GM12874 (cell line): ENCODE measurements at regions not wholly inside any gene's neighbourhood (a gene's known extent, or its start where the extent isn't known, plus 50 kb on each side); places are given as distances from the start of the nearest gene placed in this dataset.

Experiments
- CTCF ChIP-seq: IDR thresholded peaks from 2 replicates; pipeline ENCODE4 v1.5.1; 2011; ENCODE audit warnings: low read depth, mild to moderate bottlenecking, control low read depth, low read length, moderate library complexity; ENCODE audit not compliant: insufficient read depth

DNA sequence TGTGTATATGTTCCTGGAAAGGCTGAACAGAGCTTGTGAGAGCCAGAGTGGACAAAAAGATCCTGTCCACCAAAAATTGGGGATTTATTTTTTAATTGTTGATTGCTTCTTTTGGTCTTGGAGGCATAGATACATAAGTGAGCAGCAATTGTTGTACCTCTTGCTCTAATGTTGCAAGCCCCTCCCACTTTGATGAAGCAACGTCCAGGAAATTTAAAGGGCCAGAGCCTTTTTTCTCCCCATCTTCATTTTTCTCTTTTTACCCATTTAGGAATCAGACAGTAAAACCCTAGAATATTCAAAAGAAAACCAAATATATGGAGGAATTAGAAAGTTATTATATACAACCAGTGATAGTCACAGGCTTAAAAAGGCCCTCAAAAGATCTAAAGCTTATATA is 871.8 kb upstream of the NRXN1 start:
- no peak for TF ChIP-seq CTCF

- no peak for TF ChIP-seq CTCF
These were observed 867.7 kb upstream of the NRXN1 start for GRCh38 chr2:51899643-51900042.

- no peak for TF ChIP-seq CTCF
These were observed 856.2 kb upstream of the NRXN1 start for GRCh38 chr2:51888120-51888519.

- no peak for TF ChIP-seq CTCF
These were observed 849.7 kb upstream of the NRXN1 start for GRCh38 chr2:51881673-51882072.

GRCh38 chr2:51880153-51880552 is 848.2 kb upstream of the NRXN1 start:
- TF ChIP-seq CTCF: no peak

- no peak for TF ChIP-seq CTCF
These were observed 834.4 kb upstream of the NRXN1 start for GRCh38 chr2:51866361-51866760.

GRCh38 chr2:51859260-51859659 is 827.3 kb upstream of the NRXN1 start:
- no peak for TF ChIP-seq CTCF

- no peak for TF ChIP-seq CTCF
These were observed 823.8 kb upstream of the NRXN1 start for GRCh38 chr2:51855683-51856082.
